CD14-positive monocyte (primary cell): ENCODE measurements at regions not wholly inside any gene's neighbourhood (a gene's known extent, or its start where the extent isn't known, plus 50 kb on each side); places are given as distances from the start of the nearest gene placed in this dataset.

Experiments
- DNase-seq, 3 donors: peaks; one replicate each; pipeline ENCODE4 v3.0.0-alpha.2; 2011 to 2022
- H2AFZ ChIP-seq: 2 replicates; pipeline ENCODE4 v1.6.0; 2012; ENCODE audit warnings: mild to moderate bottlenecking, low read depth, low read length, inconsistent platforms; ENCODE audit not compliant: insufficient read depth, poor library complexity, severe bottlenecking
- H3K27ac ChIP-seq, 2 donors: 1 replicate in 1 of 2; 2 replicates in 1 of 2; pipeline ENCODE4 v1.5.1; 2012 to 2013; ENCODE audit warnings: low read length in 2 of 2, control low read depth in 1 of 2, inconsistent platforms in 1 of 2, low read depth in 1 of 2, mild to moderate bottlenecking in 1 of 2
- H3K27me3 ChIP-seq, 2 donors: one replicate each; pipeline versions ENCODE4 v1.6.0 to v1.6.1; 2011 to 2013; ENCODE audit warnings: low read length in 2 of 2; ENCODE audit not compliant: control insufficient read depth in 2 of 2, insufficient read depth in 2 of 2
- H3K36me3 ChIP-seq, 2 donors: replicated peaks in 1 of 2; 1 replicate in 1 of 2; 2 replicates in 1 of 2; pipeline versions ENCODE4 v1.5.1 to v1.6.1; 2012 to 2013; ENCODE audit warnings: low read length in 2 of 2, control low read depth in 1 of 2, inconsistent platforms in 1 of 2, mild to moderate bottlenecking in 1 of 2; ENCODE audit not compliant: insufficient read depth in 2 of 2, control insufficient read depth in 1 of 2
- H3K4me1 ChIP-seq, 2 donors: 1 replicate in 1 of 2; 2 replicates in 1 of 2; pipeline versions ENCODE4 v1.5.1 to v1.6.1; 2012 to 2013; ENCODE audit warnings: low read length in 2 of 2, control low read depth in 1 of 2, inconsistent platforms in 1 of 2, mild to moderate bottlenecking in 1 of 2, moderate library complexity in 1 of 2; ENCODE audit not compliant: insufficient read depth in 2 of 2, control insufficient read depth in 1 of 2
- H3K4me2 ChIP-seq: replicated peaks from 2 replicates; pipeline ENCODE3; 2012; ENCODE audit warnings: low read length, moderate library complexity, mild to moderate bottlenecking; ENCODE audit not compliant: poor library complexity, severe bottlenecking; ENCODE audit errors: extremely low read depth
- H3K4me3 ChIP-seq, 3 experiments: fragments of 200-600 bp in 1 of 3; sonication (generic) in 1 of 3; replicated peaks in 1 of 3; 1 replicate in 2 of 3; 2 replicates in 1 of 3; pipeline ENCODE4 v1.5.1; 2011 to 2013; ENCODE audit warnings: low read length in 3 of 3, mild to moderate bottlenecking in 3 of 3, control low read depth in 2 of 3, low read depth in 2 of 3, inconsistent platforms in 1 of 3, moderate library complexity in 1 of 3
- H3K79me2 ChIP-seq: 2 replicates; pipeline ENCODE4 v1.6.0; 2012; ENCODE audit warnings: mild to moderate bottlenecking, control low read depth, inconsistent platforms, low read length, moderate library complexity; ENCODE audit not compliant: insufficient read depth
- H3K9ac ChIP-seq: 2 replicates; pipeline ENCODE4 v1.6.0; 2017; ENCODE audit warnings: low read length, mild to moderate bottlenecking; ENCODE audit not compliant: insufficient read depth, poor library complexity, severe bottlenecking
- H3K9me3 ChIP-seq, 2 donors: replicated peaks in 1 of 2; 1 replicate in 1 of 2; 2 replicates in 1 of 2; pipeline versions ENCODE4 v1.5.1 to v1.6.1; 2012 to 2013; ENCODE audit warnings: low read length in 2 of 2, control low read depth in 1 of 2; ENCODE audit not compliant: control insufficient read depth in 1 of 2, insufficient read depth in 1 of 2
- H4K20me1 ChIP-seq: 2 replicates; pipeline ENCODE4 v1.6.0; 2012; ENCODE audit warnings: mild to moderate bottlenecking, low read length, control low read depth, moderate library complexity; ENCODE audit not compliant: insufficient read depth
- H3K27ac Mint-ChIP-seq, 7 donors: one replicate each; pipeline ENCODE4 v1.8.0; 2020; ENCODE audit warnings: mild to moderate bottlenecking in 7 of 7, mixed read lengths in 7 of 7, moderate library complexity in 6 of 7, inconsistent platforms in 2 of 7
- H3K27me3 Mint-ChIP-seq, 3 donors: one replicate each; pipeline ENCODE4 v1.8.0; 2021 to 2022; ENCODE audit warnings: low read depth in 3 of 3, mild to moderate bottlenecking in 3 of 3, mixed read lengths in 3 of 3, moderate library complexity in 3 of 3, inconsistent platforms in 1 of 3
- H3K36me3 Mint-ChIP-seq, 2 donors: one replicate each; pipeline ENCODE4 v1.8.0; 2020; ENCODE audit warnings: mixed read lengths in 2 of 2, inconsistent platforms in 1 of 2, mild to moderate bottlenecking in 1 of 2
- H3K4me1 Mint-ChIP-seq: one replicate; pipeline ENCODE4 v1.8.0; 2020; ENCODE audit warnings: mild to moderate bottlenecking, mixed read lengths
- H3K4me3 Mint-ChIP-seq, 2 donors: one replicate each; pipeline ENCODE4 v1.8.0; 2020; ENCODE audit warnings: mild to moderate bottlenecking in 2 of 2, mixed read lengths in 2 of 2, moderate library complexity in 1 of 2
- H3K9me3 Mint-ChIP-seq, 7 donors: one replicate each; pipeline ENCODE4 v1.8.0; 2020 to 2022; ENCODE audit warnings: mixed read lengths in 7 of 7, mild to moderate bottlenecking in 6 of 7, moderate library complexity in 6 of 7, inconsistent platforms in 2 of 7
- WGBS: methylation state at CpG from one replicate; pipeline ENCODE4 v1.1.5; 2013; ENCODE audit warnings: missing lambda C conversion rate; ENCODE audit not compliant: insufficient coverage; 5-methylcytosine and 5-hydroxymethylcytosine counted together
- intact Hi-C, 2 donors: fragments of 100-400 bp; cut with micrococcal nuclease; formaldehyde crosslinking; loops; one replicate each; pipeline versions ENCODE4 v1.15.0 to v1.15.1; 2023
- TF ChIP-seq, protein P1 (sequence below): fragments of 200-600 bp; IDR thresholded peaks from one replicate; pipeline ENCODE4 v1.8.0; 2022; ENCODE audit warnings: antibody characterized with exemption, mild to moderate bottlenecking

DNA sequence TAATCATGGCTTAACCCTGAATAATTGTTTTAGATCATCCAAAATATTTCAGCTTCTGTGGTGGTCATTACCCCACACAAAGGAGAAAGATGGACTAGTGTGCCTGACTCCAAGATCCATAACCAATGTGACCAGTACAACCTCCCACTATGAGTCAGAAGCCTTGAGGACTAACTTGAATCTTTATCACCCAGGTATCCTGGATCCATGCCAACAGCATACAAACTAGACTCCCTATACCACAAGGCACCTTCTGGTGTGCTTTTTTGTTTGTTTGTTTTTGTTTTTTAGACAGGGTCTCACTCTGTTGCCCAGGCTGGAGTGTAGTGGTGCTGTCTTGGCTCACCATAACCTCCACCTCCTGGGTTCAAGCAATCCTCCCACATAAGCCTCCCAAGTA is 317.7 kb downstream of the VPS13C start:
- Histone ChIP-seq H3K4me3 (no peak overlapping the region), H3K27me3 (no peaks in the 10 kb centered on the region), H3K36me3 (no peaks in the 10 kb centered on the region), H3K4me2 (no peak overlapping the region), H3K27ac (no peak overlapping the region), H4K20me1 (no peaks in the 10 kb centered on the region), H3K9ac (no peak overlapping the region), H3K4me1 (no peaks in the 10 kb centered on the region), H3K79me2 (no peaks in the 10 kb centered on the region), H2AFZ (no peak overlapping the region), H3K9me3 (no peaks in the 10 kb centered on the region)
- no peak for DNase-seq
- TF ChIP-seq, protein P1, sequence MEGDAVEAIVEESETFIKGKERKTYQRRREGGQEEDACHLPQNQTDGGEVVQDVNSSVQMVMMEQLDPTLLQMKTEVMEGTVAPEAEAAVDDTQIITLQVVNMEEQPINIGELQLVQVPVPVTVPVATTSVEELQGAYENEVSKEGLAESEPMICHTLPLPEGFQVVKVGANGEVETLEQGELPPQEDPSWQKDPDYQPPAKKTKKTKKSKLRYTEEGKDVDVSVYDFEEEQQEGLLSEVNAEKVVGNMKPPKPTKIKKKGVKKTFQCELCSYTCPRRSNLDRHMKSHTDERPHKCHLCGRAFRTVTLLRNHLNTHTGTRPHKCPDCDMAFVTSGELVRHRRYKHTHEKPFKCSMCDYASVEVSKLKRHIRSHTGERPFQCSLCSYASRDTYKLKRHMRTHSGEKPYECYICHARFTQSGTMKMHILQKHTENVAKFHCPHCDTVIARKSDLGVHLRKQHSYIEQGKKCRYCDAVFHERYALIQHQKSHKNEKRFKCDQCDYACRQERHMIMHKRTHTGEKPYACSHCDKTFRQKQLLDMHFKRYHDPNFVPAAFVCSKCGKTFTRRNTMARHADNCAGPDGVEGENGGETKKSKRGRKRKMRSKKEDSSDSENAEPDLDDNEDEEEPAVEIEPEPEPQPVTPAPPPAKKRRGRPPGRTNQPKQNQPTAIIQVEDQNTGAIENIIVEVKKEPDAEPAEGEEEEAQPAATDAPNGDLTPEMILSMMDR, result no peak
- Mint-ChIP-seq H3K36me3 (no peaks in the 10 kb centered on the region), H3K27ac (no peak overlapping the region), H3K4me1 (no peaks in the 10 kb centered on the region), H3K27me3 (peaks cover 0 to 2% (median 0%) of the 10 kb centered on the region in 3 donors), H3K9me3 (peaks cover 0 to 5% (median 2%) of the 10 kb centered on the region in 7 donors), H3K4me3 (no peak overlapping the region)
- intact Hi-C loops, result no loop called here

DNA sequence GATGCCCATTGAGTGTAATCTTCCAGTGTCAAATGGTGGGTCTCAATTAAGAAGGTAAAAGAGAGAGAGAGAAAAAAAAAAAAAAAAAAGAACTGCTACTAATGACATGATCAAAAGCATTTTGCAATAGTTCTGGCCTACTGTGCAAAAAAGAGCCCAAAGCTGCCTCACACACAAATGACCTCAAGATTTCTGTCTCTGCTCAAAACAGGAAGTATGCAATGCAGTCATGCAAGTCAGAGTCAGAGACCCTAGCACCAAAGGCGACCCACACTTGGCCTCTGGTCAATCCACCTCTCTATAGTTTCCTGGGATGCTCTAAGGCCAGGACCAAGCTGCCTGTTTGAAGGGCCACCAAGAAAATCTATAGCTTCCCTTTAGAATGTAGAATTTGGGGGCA is 323.5 kb downstream of the VPS13C start:
- Histone ChIP-seq H3K4me1 (no peaks in the 10 kb centered on the region), H3K4me3 (no peak overlapping the region), H3K4me2 (no peak overlapping the region), H3K27ac (no peak overlapping the region), H3K79me2 (no peaks in the 10 kb centered on the region), H4K20me1 (no peaks in the 10 kb centered on the region), H3K36me3 (no peaks in the 10 kb centered on the region), H3K9ac (no peak overlapping the region), H3K27me3 (no peaks in the 10 kb centered on the region), H3K9me3 (no peaks in the 10 kb centered on the region), H2AFZ (no peak overlapping the region)
- TF ChIP-seq, protein P1, result no peak
- peaks cover 0 to 2% (median 0%) of the 10 kb centered on the region in 7 donors for H3K9me3 Mint-ChIP-seq
- no peak overlapping the region for H3K4me3 Mint-ChIP-seq
- H3K4me1 Mint-ChIP-seq, result peaks cover 10% of the 10 kb centered on the region
- 17% methylated on average over 1 of the region's 1 CpG for WGBS
- no peak overlapping the region for H3K27ac Mint-ChIP-seq
- intact Hi-C loops, result no loop called here
- H3K27me3 Mint-ChIP-seq, result no peaks in the 10 kb centered on the region
- DNase-seq, result peak in 1 of 3 donors; percentile 8
- H3K36me3 Mint-ChIP-seq, result no peaks in the 10 kb centered on the region
